RWPE2 (cell line): ENCODE measurements at regions not wholly inside any gene's neighbourhood (a gene's known extent, or its start where the extent isn't known, plus 50 kb on each side); places are given as distances from the start of the nearest gene placed in this dataset.

Experiments
- ATAC-seq: fragments of 200-7000 bp; cut with Tn5 transposase; 3 replicates; pipeline ENCODE4 v1.9.1; 2021; ENCODE audit warnings: low read depth
- DNase-seq: peaks from one replicate; pipeline ENCODE4 v3.0.0-alpha.2; 2020; ENCODE audit warnings: low spot score
- H3K27ac ChIP-seq: fragments of 450-650 bp; 2 replicates; pipeline ENCODE4 v1.5.1; 2017; ENCODE audit warnings: mild to moderate bottlenecking; ENCODE audit not compliant: poor library complexity, severe bottlenecking
- H3K27me3 ChIP-seq: fragments of 250-450 bp; sonication (Bioruptor Pico); 2 replicates; pipeline ENCODE4 v1.5.1; 2021; ENCODE audit warnings: mild to moderate bottlenecking, moderate library complexity; ENCODE audit not compliant: insufficient read depth, poor library complexity, severe bottlenecking
- H3K36me3 ChIP-seq: fragments of 250-450 bp; sonication (Bioruptor Pico); 2 replicates; pipeline ENCODE4 v1.5.1; 2020; ENCODE audit warnings: low read depth, mild to moderate bottlenecking, moderate library complexity
- H3K4me1 ChIP-seq: fragments of 250-450 bp; sonication (Bioruptor Pico); 2 replicates; pipeline ENCODE4 v1.5.1; 2021; ENCODE audit warnings: mild to moderate bottlenecking, moderate library complexity; ENCODE audit not compliant: insufficient read depth, poor library complexity, severe bottlenecking
- H3K4me3 ChIP-seq: fragments of 250-450 bp; sonication (Bioruptor Pico); 2 replicates; pipeline ENCODE4 v1.5.1; 2021; ENCODE audit warnings: mild to moderate bottlenecking, moderate library complexity; ENCODE audit not compliant: severe bottlenecking
- H3K9me3 ChIP-seq: fragments of 250-450 bp; sonication (Bioruptor Pico); 2 replicates; pipeline ENCODE4 v1.5.1; 2021; ENCODE audit warnings: mild to moderate bottlenecking, moderate library complexity; ENCODE audit not compliant: severe bottlenecking
- CTCF ChIP-seq: fragments of 450-650 bp; IDR thresholded peaks from one replicate; pipeline ENCODE4 v1.5.1; 2017; ENCODE audit warnings: mild to moderate bottlenecking, moderate library complexity; ENCODE audit not compliant: poor library complexity, severe bottlenecking

- no peak for ATAC-seq
- H3K27ac ChIP-seq: no peak overlapping the region
- TF ChIP-seq CTCF: no peak
- no peaks in the 10 kb centered on the region for H3K27me3 ChIP-seq
- H3K4me3 ChIP-seq: no peak overlapping the region
- DNase-seq: no peak
- H3K9me3 ChIP-seq: no peaks in the 10 kb centered on the region
- H3K36me3 ChIP-seq: no peaks in the 10 kb centered on the region
- H3K4me1 ChIP-seq: no peaks in the 10 kb centered on the region
Measured at GRCh38 chr11:104653407-104653806, 244.9 kb downstream of the CASP12 start.

- no peak for TF ChIP-seq CTCF
- no peaks in the 10 kb centered on the region for H3K9me3 ChIP-seq
- no peaks in the 10 kb centered on the region for H3K36me3 ChIP-seq
- DNase-seq (no peak), ATAC-seq (no peak)
- H3K27me3 ChIP-seq: no peaks in the 10 kb centered on the region
- no peaks in the 10 kb centered on the region for H3K4me1 ChIP-seq
- H3K4me3 ChIP-seq: no peak overlapping the region
- H3K27ac ChIP-seq: no peak overlapping the region
Measured at GRCh38 chr11:104652996-104653395, 245.3 kb downstream of the CASP12 start.

- Histone ChIP-seq H3K4me3 (no peak overlapping the region), H3K27ac (no peak overlapping the region), H3K27me3 (no peaks in the 10 kb centered on the region), H3K9me3 (no peaks in the 10 kb centered on the region), H3K36me3 (no peaks in the 10 kb centered on the region), H3K4me1 (no peaks in the 10 kb centered on the region)
- ATAC-seq (no peak), DNase-seq (no peak)
- TF ChIP-seq CTCF: no peak
Measured at GRCh38 chr11:104650234-104650633, 248.0 kb downstream of the CASP12 start.

GRCh38 chr11:104649002-104649401 is 249.3 kb downstream of the CASP12 start:
- ATAC-seq (no peak), DNase-seq (no peak)
- no peak overlapping the region for H3K27ac ChIP-seq
- H3K27me3 ChIP-seq: no peaks in the 10 kb centered on the region
- H3K9me3 ChIP-seq: no peaks in the 10 kb centered on the region
- TF ChIP-seq CTCF: no peak
- no peaks in the 10 kb centered on the region for H3K36me3 ChIP-seq
- H3K4me3 ChIP-seq: no peak overlapping the region
- H3K4me1 ChIP-seq: no peaks in the 10 kb centered on the region

GRCh38 chr11:104645261-104646222 is 252.7 kb downstream of the CASP12 start:
- no peak for DNase-seq
- H3K4me3 ChIP-seq: no peak overlapping the region
- H3K27me3 ChIP-seq: no peaks in the 10 kb centered on the region
- no peaks in the 10 kb centered on the region for H3K9me3 ChIP-seq
- no peak overlapping the region for H3K27ac ChIP-seq
- ATAC-seq: no peak
- no peaks in the 10 kb centered on the region for H3K36me3 ChIP-seq
- no peaks in the 10 kb centered on the region for H3K4me1 ChIP-seq
- no peak for TF ChIP-seq CTCF
